ENCODE measurements at regions not wholly inside any gene's neighbourhood (a gene's known extent, or its start where the extent isn't known, plus 50 kb on each side); places are given as distances from the start of the nearest gene placed in this dataset.

GRCh38 chr12:46608431-46609272, 217.1 kb downstream of the SLC38A4 start:
- TF ChIP-seq CTCF (IDR thresholded peaks at IDR 0.05; ENCODE audit: poor library complexity, severe bottlenecking) (no peak), POLR2AphosphoS5 (IDR thresholded peaks at IDR 0.05) (no peak), TAF1 (IDR thresholded peaks at IDR 0.05; ENCODE audit: low read depth) (no peak), RAD21 (conservative IDR thresholded peaks at IDR 0.05) (no peak), EZH2 (IDR thresholded peaks at IDR 0.05; ENCODE audit: borderline replicate concordance, insufficient read depth, low read length, poor library complexity, severe bottlenecking) (no peak), REST (IDR thresholded peaks at IDR 0.05; ENCODE audit: borderline replicate concordance) (no peak)
